ENCODE measurements at regions not wholly inside any gene's neighbourhood (a gene's known extent, or its start where the extent isn't known, plus 50 kb on each side); places are given as distances from the start of the nearest gene placed in this dataset.

- DNase-seq, result no peak
These were observed 61.2 kb upstream of the BHLHE23 start for GRCh38 chr20:63067721-63068560.

- DNase-seq, result no peak
These were observed 60.5 kb upstream of the BHLHE23 start for GRCh38 chr20:63067266-63067635.

GRCh38 chr20:63066506-63067265 is 59.9 kb upstream of the BHLHE23 start:
- DNase-seq, result no peak

- no peak for DNase-seq
These were observed 59.1 kb upstream of the BHLHE23 start for GRCh38 chr20:63065911-63066310.

GRCh38 chr20:63064745-63065711 is 58.3 kb upstream of the BHLHE23 start:
- DNase-seq, result no peak

GRCh38 chr20:63064310-63064709 is 57.5 kb upstream of the BHLHE23 start:
- no peak for DNase-seq

- DNase-seq, result no peak
These were observed 55.7 kb upstream of the BHLHE23 start for GRCh38 chr20:63062188-63063140.

- no peak for DNase-seq
These were observed 55.0 kb upstream of the BHLHE23 start for GRCh38 chr20:63061771-63062100.

GRCh38 chr20:63061051-63061770 is 54.4 kb upstream of the BHLHE23 start:
- no peak for DNase-seq

- no peak for DNase-seq
These were observed 53.6 kb upstream of the BHLHE23 start for GRCh38 chr20:63060057-63060991.

GRCh38 chr20:63059684-63060056 is 52.9 kb upstream of the BHLHE23 start:
- no peak for DNase-seq

- no peak for DNase-seq
These were observed 52.1 kb upstream of the BHLHE23 start for GRCh38 chr20:63058696-63059335.

GRCh38 chr20:63057171-63058117 is 50.7 kb upstream of the BHLHE23 start:
- no peak for DNase-seq

GRCh38 chr20:63056236-63057170 is 49.7 kb upstream of the BHLHE23 start:
- DNase-seq, result peak; percentile 10

Measured in suppressor macrophage treated with lipopolysaccharide for 4 hours (primary cell).